Mammary epithelial cell (primary cell): ENCODE measurements at regions not wholly inside any gene's neighbourhood (a gene's known extent, or its start where the extent isn't known, plus 50 kb on each side); places are given as distances from the start of the nearest gene placed in this dataset.

ENCODE experiments used
- CTCF ChIP-seq, 2 donors: IDR thresholded peaks in 1 of 2; conservative IDR thresholded peaks in 1 of 2; 2 replicates each; pipeline ENCODE4 v1.5.1; 2011 to 2012; ENCODE audit warnings: inconsistent platforms in 2 of 2, low read length in 2 of 2, mild to moderate bottlenecking in 2 of 2, control low read depth in 1 of 2, low read depth in 1 of 2; ENCODE audit not compliant: insufficient read depth in 1 of 2; ENCODE audit errors: extremely low read depth in 1 of 2
- EZH2 ChIP-seq: IDR thresholded peaks from 2 replicates; pipeline ENCODE4 v1.6.1; 2012; ENCODE audit warnings: low read length, inconsistent platforms, borderline replicate concordance

GRCh38 chr4:27685947-27686346 lies 825.3 kb downstream of the STIM2 start:
- no peak for TF ChIP-seq CTCF (conservative IDR thresholded peaks at IDR 0.05 in 1 of 2, IDR thresholded peaks at IDR 0.05 in 1 of 2; ENCODE audit: extremely low read depth in 1 of 2, insufficient read depth in 1 of 2, low read depth in 1 of 2, low read length in 2 of 2)
- TF ChIP-seq EZH2, result no peak
